Tibial artery (tissue), 4 donors: ENCODE measurements at regions not wholly inside any gene's neighbourhood (a gene's known extent, or its start where the extent isn't known, plus 50 kb on each side); places are given as distances from the start of the nearest gene placed in this dataset.

Experiments
- DNase-seq, 2 donors: peaks; one replicate each; pipeline ENCODE4 v3.0.0-alpha.2; 2019
- H3K27ac ChIP-seq, 2 donors: fragments of 200-600 bp; sonication (generic) in 1 of 2; 1 replicate in 1 of 2; 2 replicates in 1 of 2; pipeline ENCODE4 v1.5.1; 2018 to 2019; ENCODE audit warnings: mild to moderate bottlenecking in 1 of 2
- H3K27me3 ChIP-seq, 2 donors: fragments of 200-600 bp; sonication (generic) in 1 of 2; one replicate each; pipeline versions ENCODE4 v1.5.1 to v1.6.0; 2016 to 2019
- H3K36me3 ChIP-seq, 3 donors: fragments of 200-600 bp; sonication (generic) in 2 of 3; one replicate each; pipeline ENCODE4 v1.5.1; 2016 to 2019; ENCODE audit warnings: mild to moderate bottlenecking in 2 of 3
- H3K4me1 ChIP-seq, 4 donors: fragments of 200-600 bp; sonication (generic) in 2 of 4; 1 replicate in 3 of 4; 2 replicates in 1 of 4; pipeline ENCODE4 v1.5.1; 2016 to 2019
- H3K4me3 ChIP-seq, 2 donors: fragments of 200-600 bp; sonication (generic) in 1 of 2; 1 replicate in 1 of 2; 2 replicates in 1 of 2; pipeline ENCODE4 v1.5.1; 2018 to 2019; ENCODE audit warnings: mild to moderate bottlenecking in 2 of 2
- H3K9me3 ChIP-seq, 3 donors: fragments of 200-600 bp; sonication (generic) in 1 of 3; one replicate each; pipeline ENCODE4 v1.5.1; 2016 to 2019
- intact Hi-C: fragments of 100-400 bp; cut with DNase I; formaldehyde crosslinking; loops from one replicate; pipeline ENCODE4 v1.15.0; 2023; ENCODE audit warnings: low total_unique reads
- TF ChIP-seq, protein P1 (sequence below), 2 experiments: fragments of 200-600 bp in 1 of 2; fragments of 450-650 bp in 1 of 2; IDR thresholded peaks; one replicate each; pipeline ENCODE4 v1.5.1; 2017 to 2019; ENCODE audit warnings: antibody characterized with exemption in 2 of 2, mild to moderate bottlenecking in 1 of 2, moderate library complexity in 1 of 2

- H3K4me1 ChIP-seq, result no peaks in the 10 kb centered on the region
- H3K27ac ChIP-seq, result no peak overlapping the region
- H3K27me3 ChIP-seq, result no peaks in the 10 kb centered on the region
- no peaks in the 10 kb centered on the region for H3K36me3 ChIP-seq
- TF ChIP-seq, protein P1, sequence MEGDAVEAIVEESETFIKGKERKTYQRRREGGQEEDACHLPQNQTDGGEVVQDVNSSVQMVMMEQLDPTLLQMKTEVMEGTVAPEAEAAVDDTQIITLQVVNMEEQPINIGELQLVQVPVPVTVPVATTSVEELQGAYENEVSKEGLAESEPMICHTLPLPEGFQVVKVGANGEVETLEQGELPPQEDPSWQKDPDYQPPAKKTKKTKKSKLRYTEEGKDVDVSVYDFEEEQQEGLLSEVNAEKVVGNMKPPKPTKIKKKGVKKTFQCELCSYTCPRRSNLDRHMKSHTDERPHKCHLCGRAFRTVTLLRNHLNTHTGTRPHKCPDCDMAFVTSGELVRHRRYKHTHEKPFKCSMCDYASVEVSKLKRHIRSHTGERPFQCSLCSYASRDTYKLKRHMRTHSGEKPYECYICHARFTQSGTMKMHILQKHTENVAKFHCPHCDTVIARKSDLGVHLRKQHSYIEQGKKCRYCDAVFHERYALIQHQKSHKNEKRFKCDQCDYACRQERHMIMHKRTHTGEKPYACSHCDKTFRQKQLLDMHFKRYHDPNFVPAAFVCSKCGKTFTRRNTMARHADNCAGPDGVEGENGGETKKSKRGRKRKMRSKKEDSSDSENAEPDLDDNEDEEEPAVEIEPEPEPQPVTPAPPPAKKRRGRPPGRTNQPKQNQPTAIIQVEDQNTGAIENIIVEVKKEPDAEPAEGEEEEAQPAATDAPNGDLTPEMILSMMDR (IDR thresholded peaks at IDR 0.05), result no peak
- intact Hi-C loops, result no loop called here
- H3K9me3 ChIP-seq, result no peaks in the 10 kb centered on the region
- DNase-seq, result no peak
- no peak overlapping the region for H3K4me3 ChIP-seq
Observed at GRCh38 chr18:27838225-27838624, 338.7 kb downstream of the CDH2 start.

DNA sequence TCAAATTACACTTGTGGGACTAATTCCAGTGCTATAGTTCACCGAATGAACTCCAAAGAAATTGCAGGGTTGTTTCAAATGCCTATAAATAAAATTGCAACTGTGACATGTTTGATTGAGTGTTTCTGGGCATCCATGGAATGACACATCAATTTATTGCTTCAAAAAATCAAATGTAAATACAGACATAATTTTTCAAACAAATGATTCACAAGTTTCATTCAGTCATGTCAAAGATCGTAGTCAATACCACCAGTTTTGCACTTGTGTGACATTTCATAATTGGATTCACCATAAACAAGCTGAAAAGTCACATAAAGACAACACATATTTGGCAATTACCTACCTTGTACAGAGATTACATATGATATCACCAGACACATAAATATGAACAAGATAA, 350.8 kb downstream of the CDH2 start:
- Histone ChIP-seq H3K36me3 (no peaks in the 10 kb centered on the region), H3K9me3 (no peaks in the 10 kb centered on the region), H3K4me3 (no peak overlapping the region), H3K27ac (no peak overlapping the region), H3K4me1 (no peaks in the 10 kb centered on the region), H3K27me3 (no peaks in the 10 kb centered on the region)
- TF ChIP-seq, protein P1 (IDR thresholded peaks at IDR 0.05), result no peak
- no peak for DNase-seq
- intact Hi-C loops, result no loop called here

DNA sequence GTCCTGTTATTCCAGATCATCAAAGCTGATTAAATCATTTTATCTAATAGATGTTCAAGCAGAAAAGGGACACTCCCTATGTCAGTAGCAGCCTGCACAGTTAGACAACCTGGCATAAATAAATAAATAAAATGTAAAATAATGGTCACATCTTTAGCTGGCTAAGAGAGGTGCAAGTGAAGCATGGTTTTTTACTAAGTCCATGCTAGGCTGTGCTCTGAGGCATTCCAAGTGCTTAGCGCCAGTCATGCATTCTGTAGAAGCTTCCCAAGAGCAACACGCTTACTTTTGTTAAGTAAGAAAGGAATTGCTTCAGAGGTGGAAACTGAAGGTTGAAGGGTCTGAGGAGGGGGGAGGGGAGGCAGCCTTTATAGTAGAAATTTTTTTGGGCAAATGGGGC, 351.2 kb downstream of the CDH2 start:
- no peaks in the 10 kb centered on the region for H3K4me1 ChIP-seq
- DNase-seq, result no peak
- no peaks in the 10 kb centered on the region for H3K27me3 ChIP-seq
- H3K27ac ChIP-seq, result no peak overlapping the region
- intact Hi-C loops, result no loop called here
- H3K4me3 ChIP-seq, result no peak overlapping the region
- TF ChIP-seq, protein P1 (IDR thresholded peaks at IDR 0.05), result no peak
- H3K36me3 ChIP-seq, result no peaks in the 10 kb centered on the region
- no peaks in the 10 kb centered on the region for H3K9me3 ChIP-seq

GRCh38 chr18:27824841-27825681, 351.9 kb downstream of the CDH2 start:
- TF ChIP-seq, protein P1 (IDR thresholded peaks at IDR 0.05), result no peak
- no peaks in the 10 kb centered on the region for H3K27me3 ChIP-seq
- H3K9me3 ChIP-seq, result no peaks in the 10 kb centered on the region
- no peaks in the 10 kb centered on the region for H3K4me1 ChIP-seq
- intact Hi-C loops, result no loop called here
- H3K27ac ChIP-seq, result no peak overlapping the region
- H3K36me3 ChIP-seq, result no peaks in the 10 kb centered on the region
- DNase-seq, result no peak
- no peak overlapping the region for H3K4me3 ChIP-seq

DNA sequence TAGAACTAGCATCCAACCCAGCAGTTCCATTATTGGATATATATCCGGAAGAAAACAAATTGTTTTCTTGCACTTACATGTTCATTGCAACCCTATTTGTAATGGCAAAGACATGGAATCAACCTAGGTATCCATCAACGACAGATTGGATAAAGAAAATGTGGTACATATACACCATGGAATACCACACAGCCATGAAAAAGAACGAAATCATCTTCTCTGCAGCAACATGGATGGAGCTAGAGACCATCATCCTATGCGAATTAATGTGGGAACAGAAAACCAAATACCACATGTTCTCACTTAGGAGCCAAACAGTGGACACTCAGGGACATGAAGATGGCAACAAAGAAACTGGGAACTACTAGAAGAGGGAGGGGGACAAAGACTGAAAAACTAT, 352.7 kb downstream of the CDH2 start:
- TF ChIP-seq, protein P1 (IDR thresholded peaks at IDR 0.05), result no peak
- H3K9me3 ChIP-seq, result no peaks in the 10 kb centered on the region
- intact Hi-C loops, result no loop called here

More for the DNA sequence above, 352.7 kb downstream of the CDH2 start:
- Histone ChIP-seq H3K36me3 (no peaks in the 10 kb centered on the region), H3K4me3 (no peak overlapping the region), H3K27me3 (no peaks in the 10 kb centered on the region), H3K4me1 (no peaks in the 10 kb centered on the region), H3K27ac (no peak overlapping the region)
- no peak for DNase-seq
